ENCODE measurements at regions not wholly inside any gene's neighbourhood (a gene's known extent, or its start where the extent isn't known, plus 50 kb on each side); places are given as distances from the start of the nearest gene placed in this dataset.
A peak's percentile ranks its signal among the peaks of the same experiment; 100 is the strongest.

- no peak for DNase-seq
Observed at GRCh38 chr5:129821477-129822131, 73.7 kb downstream of the MINAR2 start.

GRCh38 chr5:129830288-129830687, 74.0 kb upstream of the CHSY3 start:
- no peak for DNase-seq

GRCh38 chr5:129836321-129836720, 67.9 kb upstream of the CHSY3 start:
- no peak for DNase-seq

GRCh38 chr5:129844764-129845163, 59.5 kb upstream of the CHSY3 start:
- DNase-seq = no peak

- peak; percentile 3 for DNase-seq
Observed at GRCh38 chr5:129852747-129853352, 51.4 kb upstream of the CHSY3 start.

GRCh38 chr5:129853588-129853987, 50.7 kb upstream of the CHSY3 start:
- DNase-seq = no peak

Data from occipital lobe (tissue), 1 donor.